GM21576 (cell line): ENCODE measurements at regions not wholly inside any gene's neighbourhood (a gene's known extent, or its start where the extent isn't known, plus 50 kb on each side); places are given as distances from the start of the nearest gene placed in this dataset.
A peak's percentile ranks its signal among the peaks of the same experiment; 100 is the strongest.
"Not testable (repeated sequence)": the region's sequence is repeated elsewhere in the genome, so short reads cannot be mapped to it uniquely, and the experiment has no call there.

Source experiments
- ATAC-seq: cut with Tn5 transposase; IDR thresholded peaks from one replicate; pipeline ENCODE4 v1.9.1; 2021; ENCODE audit warnings: mild to moderate bottlenecking, moderate library complexity; ENCODE audit not compliant: unreplicated experiment

GRCh38 chr4:1589098-1589497 lies 95.0 kb downstream of the FAM53A start:
- ATAC-seq = no peak

GRCh38 chr4:1588306-1588705 lies 95.8 kb downstream of the FAM53A start:
- ATAC-seq = no peak

DNA sequence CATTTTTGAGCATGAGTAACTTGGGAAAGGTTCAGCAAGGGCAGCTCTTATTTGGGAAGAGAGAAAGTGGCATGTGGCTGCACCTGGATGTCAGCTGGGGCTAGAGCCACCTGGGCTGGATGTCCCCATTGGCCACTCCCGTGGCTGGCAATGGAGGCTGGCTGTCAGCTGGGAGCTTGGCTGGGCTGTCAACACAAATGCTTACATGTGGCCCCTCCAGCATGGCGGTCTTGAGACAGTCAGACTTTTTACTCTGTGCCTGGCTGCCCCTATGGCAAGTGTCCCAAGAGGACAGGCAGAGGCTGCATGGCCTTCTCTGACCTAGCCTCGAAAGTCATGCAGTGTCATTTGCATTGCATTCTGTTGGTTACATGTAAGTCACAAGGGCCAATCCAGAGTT lies 99.6 kb downstream of the FAM53A start:
- no peak for ATAC-seq

DNA sequence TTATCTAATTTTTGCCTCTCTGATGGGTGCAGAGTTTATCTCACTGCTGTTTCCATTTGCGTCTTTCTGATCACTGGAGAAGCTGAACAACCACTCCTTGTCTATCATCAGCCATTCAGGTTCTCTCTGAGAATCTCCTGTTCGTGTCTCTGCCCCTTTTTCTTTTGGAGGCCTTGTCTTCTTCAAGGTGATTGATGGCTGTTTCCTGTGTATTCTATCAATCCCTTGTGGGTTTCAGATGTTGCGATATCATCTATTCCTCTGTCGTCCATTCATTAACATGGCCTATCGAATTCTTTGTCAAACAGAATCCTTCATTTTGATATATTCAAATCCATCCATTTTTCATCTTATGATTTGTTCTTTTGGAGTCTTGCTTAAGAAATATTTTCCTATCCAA lies 100.3 kb downstream of the FAM53A start:
- no peak for ATAC-seq

- no peak for ATAC-seq
Measured at GRCh38 chr4:1583051-1583785, 100.9 kb downstream of the FAM53A start.

DNA sequence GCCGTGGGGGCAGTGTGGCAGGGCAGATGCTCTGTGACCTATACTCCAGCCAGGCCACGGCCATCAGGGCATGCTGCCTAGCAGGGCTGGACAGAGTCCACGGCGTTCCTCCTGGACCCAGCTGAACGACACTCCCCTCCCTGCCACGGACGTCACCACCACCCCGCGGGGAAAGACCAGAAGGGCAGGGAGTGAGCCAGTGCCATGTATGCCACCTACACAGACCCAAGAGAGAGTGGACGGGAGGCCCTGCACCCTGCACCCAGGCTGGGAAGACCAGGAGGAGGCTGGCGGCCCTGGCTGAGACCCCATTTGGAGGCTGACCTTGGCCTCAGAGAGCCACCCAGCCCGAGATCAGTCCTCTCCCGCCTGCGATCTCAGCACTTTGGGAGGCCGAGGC lies 101.9 kb downstream of the FAM53A start:
- no peak for ATAC-seq

DNA sequence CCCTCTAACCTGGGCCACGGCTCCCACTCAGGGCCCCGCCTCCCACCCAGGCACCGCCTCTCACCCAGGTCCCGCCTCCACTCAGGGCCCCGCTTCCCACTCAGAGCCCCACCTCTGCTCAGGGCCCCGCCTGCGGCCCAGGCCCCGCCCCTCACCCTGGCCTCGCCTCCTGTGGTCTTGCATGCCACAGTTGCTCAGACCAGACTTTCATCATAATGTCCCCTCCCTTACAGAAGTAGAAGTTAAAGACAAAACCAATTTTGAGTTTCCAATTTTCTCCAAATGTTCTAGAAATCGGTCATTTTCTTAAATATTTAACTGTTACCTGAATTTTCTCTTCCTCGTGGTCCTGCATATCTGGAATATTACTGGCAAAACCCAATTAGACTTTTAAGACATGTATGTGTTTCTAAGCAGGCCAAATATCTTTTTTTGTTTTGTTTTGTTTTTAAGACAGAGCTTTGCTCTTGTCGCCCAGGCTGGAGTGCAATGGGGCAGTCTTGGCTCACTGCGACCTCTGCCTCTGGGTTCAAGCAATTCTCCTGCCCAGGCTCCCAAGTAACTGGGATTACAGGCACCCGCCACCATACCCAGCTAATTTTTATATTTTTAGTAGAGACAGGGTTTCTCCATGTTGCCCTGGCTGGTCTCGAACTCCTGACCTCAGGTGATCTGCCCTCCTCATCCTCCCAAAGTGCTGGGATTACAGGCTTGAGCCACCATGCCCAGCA lies 102.8 kb downstream of the FAM53A start:
- peak; percentile 68 for ATAC-seq

DNA sequence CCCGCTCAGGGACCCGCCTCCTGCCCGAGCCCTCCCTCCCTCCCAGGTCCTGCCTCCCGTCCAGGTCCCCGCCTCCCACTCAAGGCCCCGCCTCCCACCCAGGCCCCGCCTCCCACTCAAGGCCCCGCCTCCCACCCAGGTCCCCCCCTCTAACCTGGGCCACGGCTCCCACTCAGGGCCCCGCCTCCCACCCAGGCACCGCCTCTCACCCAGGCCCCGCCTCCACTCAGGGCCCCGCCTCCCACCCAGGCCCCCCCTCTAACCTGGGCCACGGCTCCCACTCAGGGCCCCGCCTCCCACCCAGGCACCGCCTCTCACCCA lies 103.5 kb downstream of the FAM53A start:
- ATAC-seq = not testable (repeated sequence)

DNA sequence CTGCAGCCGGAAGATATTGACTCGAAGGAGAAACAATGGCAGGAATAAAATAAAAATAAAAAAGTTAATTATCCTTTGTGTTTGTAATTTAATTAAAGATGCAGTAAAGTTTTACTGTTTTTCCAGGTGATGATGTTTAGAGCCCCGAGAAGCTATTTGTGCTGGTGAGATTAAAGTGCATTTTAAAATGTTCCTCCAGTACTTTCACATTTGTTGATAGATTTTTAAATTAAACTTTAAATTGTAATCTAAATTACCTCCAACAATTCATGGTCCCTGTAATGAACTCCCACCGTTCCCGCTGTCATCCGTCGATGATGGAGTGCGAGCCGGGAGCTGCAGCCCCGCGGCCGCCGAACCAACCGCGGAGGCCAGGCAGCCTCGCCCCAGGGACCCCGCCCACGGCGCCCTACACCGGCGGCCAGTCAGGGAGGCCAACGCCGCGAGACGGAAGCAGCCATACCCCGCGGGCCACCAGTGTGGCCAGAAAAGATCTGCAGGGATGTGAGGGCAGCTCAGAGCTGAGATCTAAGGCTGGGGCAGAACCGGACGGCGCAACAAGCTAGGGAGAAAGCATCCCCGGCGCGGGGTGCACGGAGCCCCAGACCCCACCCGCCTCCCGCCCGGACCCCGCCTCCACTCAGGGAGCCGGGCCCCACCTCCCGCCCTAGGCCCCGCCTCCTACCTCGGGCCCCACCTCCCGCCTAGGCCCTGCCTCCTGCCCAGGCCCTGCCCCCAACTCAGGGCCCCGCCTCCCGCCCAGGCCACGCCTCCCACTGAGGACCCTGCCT lies 104.0 kb downstream of the FAM53A start:
- ATAC-seq = peak; percentile 48

GRCh38 chr4:1579001-1579900 lies 104.9 kb downstream of the FAM53A start:
- no peak for ATAC-seq

GRCh38 chr4:1578251-1578773 lies 105.8 kb downstream of the FAM53A start:
- no peak for ATAC-seq

DNA sequence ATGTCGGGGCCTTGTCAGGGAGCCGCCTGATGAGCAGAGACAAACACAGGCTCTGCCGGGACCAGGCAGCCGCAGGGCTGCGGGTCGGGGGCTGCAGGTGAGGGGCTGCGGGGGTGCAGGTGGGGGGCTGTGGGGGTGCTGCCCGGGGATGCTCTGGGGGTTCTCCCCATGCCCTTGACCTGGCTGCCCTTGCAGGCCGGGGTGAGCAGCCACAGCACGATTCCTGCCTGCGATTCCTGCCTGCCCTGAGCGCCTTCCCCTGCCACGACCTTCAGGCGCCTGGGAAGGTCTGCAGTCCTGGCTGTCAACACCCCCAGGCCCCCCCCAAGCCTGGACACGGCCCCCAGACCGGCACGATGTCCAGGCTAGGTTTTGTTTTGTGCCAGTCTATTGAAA lies 106.3 kb downstream of the FAM53A start:
- ATAC-seq = no peak

DNA sequence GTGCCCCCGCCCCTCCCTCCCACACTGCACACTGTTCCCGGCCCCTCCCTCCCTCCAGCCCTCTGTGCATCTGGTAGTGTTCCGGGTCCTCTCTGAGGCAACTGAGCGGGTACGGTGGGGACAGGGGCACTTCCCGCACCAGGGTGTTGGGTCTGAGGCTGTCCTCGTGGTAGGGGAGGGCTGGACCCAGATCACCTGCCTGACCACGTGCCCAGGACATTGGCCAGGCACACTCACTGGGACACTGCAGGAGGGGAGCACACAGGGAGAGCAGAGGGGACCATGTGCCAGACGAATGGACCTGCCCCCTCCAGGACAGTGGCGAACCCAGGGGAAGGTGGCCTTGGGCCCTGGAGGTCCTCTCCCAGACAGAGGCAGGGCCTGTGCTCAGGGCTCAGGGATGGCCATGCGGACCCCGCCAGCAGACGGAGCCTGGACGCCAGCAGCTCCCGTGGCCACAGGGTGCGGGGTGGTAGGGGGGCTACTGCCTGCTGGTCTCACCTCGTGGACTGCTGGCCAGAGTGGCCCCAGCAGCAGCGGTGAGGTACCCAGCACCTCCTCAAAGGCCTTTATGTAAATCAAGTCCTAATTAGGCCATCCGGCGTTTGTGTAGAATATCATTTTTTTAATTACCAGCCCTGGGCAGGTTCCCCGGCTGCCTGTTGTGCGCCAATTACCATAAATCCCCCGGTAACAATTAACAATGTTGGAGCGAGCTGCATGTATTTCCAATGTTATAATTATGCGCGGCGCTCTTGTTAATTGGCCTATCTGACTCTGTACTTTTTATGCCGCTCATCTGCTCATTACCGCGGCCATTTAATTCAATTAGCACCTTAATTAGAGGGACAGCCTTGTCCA lies 106.9 kb downstream of the FAM53A start:
- no peak for ATAC-seq

DNA sequence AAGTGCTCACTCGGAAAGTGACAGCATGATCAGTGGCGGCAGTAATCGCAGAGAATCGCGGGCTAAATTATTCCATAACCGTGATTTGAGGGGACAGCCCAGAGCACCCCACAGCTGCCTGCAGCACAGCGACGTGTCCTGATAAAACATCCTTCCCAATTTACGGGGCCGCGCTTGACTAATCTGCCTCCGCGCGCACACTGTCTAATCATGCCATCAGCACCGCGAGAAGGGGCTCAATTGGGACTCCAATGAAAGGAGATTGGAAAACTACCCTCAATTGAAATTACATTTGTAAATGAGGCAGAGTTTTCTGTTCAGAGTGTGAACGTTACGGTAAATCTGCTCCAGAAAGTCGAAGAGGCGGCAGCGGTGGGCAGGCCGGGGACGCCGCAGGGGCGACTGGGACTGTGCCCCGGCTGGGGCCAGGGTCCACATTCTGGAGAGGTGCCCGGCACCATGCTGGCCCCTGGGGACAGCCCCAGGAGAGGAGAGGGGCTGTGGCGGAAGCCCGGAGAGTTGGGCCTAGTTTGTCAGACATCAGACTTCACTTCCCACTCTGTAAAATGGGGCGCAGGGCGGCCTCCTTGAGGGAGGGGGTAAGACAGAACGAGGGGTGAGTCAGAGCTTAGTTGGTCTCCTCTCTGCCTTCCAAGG lies 107.7 kb downstream of the FAM53A start:
- ATAC-seq = no peak

- ATAC-seq = no peak
Measured at GRCh38 chr4:1575418-1576303, 108.5 kb downstream of the FAM53A start.

GRCh38 chr4:1574601-1575417 lies 109.3 kb downstream of the FAM53A start:
- ATAC-seq = no peak

GRCh38 chr4:1573830-1574459 lies 110.2 kb downstream of the FAM53A start:
- no peak for ATAC-seq
